Keratinocyte (primary cell): ENCODE measurements at regions not wholly inside any gene's neighbourhood (a gene's known extent, or its start where the extent isn't known, plus 50 kb on each side); places are given as distances from the start of the nearest gene placed in this dataset.

Source experiments
- DNase-seq: peaks from one replicate; pipeline ENCODE4 v3.0.0-alpha.2; 2011; ENCODE audit warnings: low read depth, missing footprints, low spot score
- FAIRE-seq: peaks from 2 replicates; lab custom pipeline; 2011; peaks lifted over from hg19 to GRCh38; lab: Jason Lieb, UNC
- H2AFZ ChIP-seq: 2 replicates; pipeline ENCODE4 v1.6.0; 2012; ENCODE audit warnings: low read length, control low read depth, inconsistent platforms; ENCODE audit not compliant: control insufficient read depth
- H3K27ac ChIP-seq: 2 replicates; pipeline ENCODE4 v1.5.1; 2011; ENCODE audit warnings: low read length; ENCODE audit not compliant: control insufficient read depth, insufficient read depth
- H3K27me3 ChIP-seq: 3 replicates; pipeline ENCODE4 v1.6.0; 2011; ENCODE audit warnings: low read length; ENCODE audit not compliant: control insufficient read depth, insufficient read depth; ENCODE audit errors: extremely low read depth
- H3K36me3 ChIP-seq, 2 experiments: 2 replicates in 1 of 2; 3 replicates in 1 of 2; pipeline ENCODE4 v1.5.1; 2011; ENCODE audit warnings: low read length in 2 of 2, mild to moderate bottlenecking in 1 of 2; ENCODE audit not compliant: control insufficient read depth in 2 of 2, insufficient read depth in 2 of 2; ENCODE audit errors: extremely low read depth in 1 of 2
- H3K4me1 ChIP-seq: 3 replicates; pipeline ENCODE4 v1.5.1; 2011; ENCODE audit warnings: low read length; ENCODE audit not compliant: control insufficient read depth, insufficient read depth; ENCODE audit errors: extremely low read depth
- H3K4me2 ChIP-seq: 3 replicates; pipeline ENCODE4 v1.6.0; 2011; ENCODE audit warnings: low read depth, low read length; ENCODE audit not compliant: control insufficient read depth, insufficient read depth; ENCODE audit errors: extremely low read depth
- H3K4me3 ChIP-seq, 3 experiments: fragments of 200-600 bp in 1 of 3; sonication (generic) in 1 of 3; 2 replicates in 2 of 3; 3 replicates in 1 of 3; pipeline ENCODE4 v1.5.1; 2011 to 2016; ENCODE audit warnings: low read length in 3 of 3, mild to moderate bottlenecking in 3 of 3, control low read depth in 2 of 3, inconsistent platforms in 1 of 3, low read depth in 1 of 3, mixed read lengths in 1 of 3, mixed run types in 1 of 3, moderate library complexity in 1 of 3; ENCODE audit not compliant: control insufficient read depth in 2 of 3, insufficient read depth in 2 of 3; ENCODE audit errors: extremely low read depth in 1 of 3
- H3K79me2 ChIP-seq: 2 replicates; pipeline ENCODE4 v1.6.0; 2012; ENCODE audit warnings: low read length; ENCODE audit not compliant: control insufficient read depth, insufficient read depth
- H3K9ac ChIP-seq: 3 replicates; pipeline ENCODE4 v1.6.0; 2011; ENCODE audit warnings: low read length; ENCODE audit not compliant: control insufficient read depth, insufficient read depth; ENCODE audit errors: extremely low read depth
- H3K9me1 ChIP-seq: 3 replicates; pipeline ENCODE4 v1.6.0; 2011; ENCODE audit warnings: low read length; ENCODE audit not compliant: control insufficient read depth, insufficient read depth; ENCODE audit errors: extremely low read depth
- H3K9me3 ChIP-seq: 2 replicates; pipeline ENCODE4 v1.5.1; 2012; ENCODE audit warnings: low read depth, low read length; ENCODE audit not compliant: control insufficient read depth
- H4K20me1 ChIP-seq: 3 replicates; pipeline ENCODE4 v1.6.0; 2011; ENCODE audit warnings: low read length; ENCODE audit not compliant: control insufficient read depth, insufficient read depth; ENCODE audit errors: extremely low read depth
- EZH2 ChIP-seq: IDR thresholded peaks from one replicate; pipeline ENCODE4 v1.6.1; 2012; ENCODE audit warnings: inconsistent platforms, mild to moderate bottlenecking, low read length, moderate library complexity
- dilution Hi-C: fragments of 300-500 bp; cut with MboI; formaldehyde crosslinking; loops from one replicate; pipeline ENCODE4 v1.7.0; 2020; ENCODE audit warnings: low sequenced_read_pairs; ENCODE audit not compliant: extremely low pct_ligation_motif_present
- TF ChIP-seq, protein P1 (sequence below), 3 experiments: IDR thresholded peaks in 1 of 3; conservative IDR thresholded peaks in 1 of 3; optimal IDR thresholded peaks in 1 of 3; 2 replicates in 2 of 3; 3 replicates in 1 of 3; pipeline versions ENCODE3 to v1.5.1; 2011; ENCODE audit warnings: low read length in 3 of 3, mild to moderate bottlenecking in 3 of 3, moderate library complexity in 2 of 3, control low read depth in 1 of 3, inconsistent platforms in 1 of 3; ENCODE audit not compliant: insufficient read depth in 2 of 3; ENCODE audit errors: extremely low read depth in 1 of 3

DNA sequence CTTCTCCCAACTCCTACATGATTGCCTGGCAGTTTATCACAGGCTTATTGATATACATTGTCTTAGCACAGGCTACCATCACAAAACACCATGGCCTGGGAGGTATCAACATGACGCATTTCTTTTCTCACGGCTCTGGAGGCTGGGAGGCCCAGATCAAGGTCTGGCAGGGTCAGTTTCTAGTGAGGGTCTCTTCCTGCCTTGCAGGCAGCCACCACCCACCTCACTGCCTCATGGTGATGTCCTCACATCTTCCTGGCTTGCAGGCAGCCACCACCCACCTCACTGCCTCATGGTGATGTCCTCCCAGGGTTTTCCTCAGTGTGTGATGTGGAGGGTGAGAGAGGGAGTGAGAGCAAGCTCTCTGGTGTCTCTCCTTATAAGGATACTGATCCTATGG is 599.3 kb upstream of the MKI67 start:
- Histone ChIP-seq H3K79me2 (no peaks in the 10 kb centered on the region), H3K4me1 (no peaks in the 10 kb centered on the region), H4K20me1 (no peaks in the 10 kb centered on the region), H3K9ac (no peak overlapping the region), H3K27ac (no peak overlapping the region), H3K36me3 (no peaks in the 10 kb centered on the region), H3K27me3 (no peaks in the 10 kb centered on the region), H3K9me3 (peaks cover 1% of the 10 kb centered on the region), H3K9me1 (no peaks in the 10 kb centered on the region), H3K4me2 (no peak overlapping the region), H2AFZ (no peak overlapping the region), H3K4me3 (no peak overlapping the region)
- FAIRE-seq (no peak), DNase-seq (no peak)
- dilution Hi-C loops, result no loop called here
- TF ChIP-seq, protein P1, sequence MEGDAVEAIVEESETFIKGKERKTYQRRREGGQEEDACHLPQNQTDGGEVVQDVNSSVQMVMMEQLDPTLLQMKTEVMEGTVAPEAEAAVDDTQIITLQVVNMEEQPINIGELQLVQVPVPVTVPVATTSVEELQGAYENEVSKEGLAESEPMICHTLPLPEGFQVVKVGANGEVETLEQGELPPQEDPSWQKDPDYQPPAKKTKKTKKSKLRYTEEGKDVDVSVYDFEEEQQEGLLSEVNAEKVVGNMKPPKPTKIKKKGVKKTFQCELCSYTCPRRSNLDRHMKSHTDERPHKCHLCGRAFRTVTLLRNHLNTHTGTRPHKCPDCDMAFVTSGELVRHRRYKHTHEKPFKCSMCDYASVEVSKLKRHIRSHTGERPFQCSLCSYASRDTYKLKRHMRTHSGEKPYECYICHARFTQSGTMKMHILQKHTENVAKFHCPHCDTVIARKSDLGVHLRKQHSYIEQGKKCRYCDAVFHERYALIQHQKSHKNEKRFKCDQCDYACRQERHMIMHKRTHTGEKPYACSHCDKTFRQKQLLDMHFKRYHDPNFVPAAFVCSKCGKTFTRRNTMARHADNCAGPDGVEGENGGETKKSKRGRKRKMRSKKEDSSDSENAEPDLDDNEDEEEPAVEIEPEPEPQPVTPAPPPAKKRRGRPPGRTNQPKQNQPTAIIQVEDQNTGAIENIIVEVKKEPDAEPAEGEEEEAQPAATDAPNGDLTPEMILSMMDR (optimal IDR thresholded peaks at IDR 0.05 in 1 of 3, IDR thresholded peaks at IDR 0.05 in 1 of 3, conservative IDR thresholded peaks at IDR 0.05 in 1 of 3; ENCODE audit: extremely low read depth in 1 of 3, insufficient read depth in 2 of 3, low read length in 3 of 3), result no peak
- no peak for TF ChIP-seq EZH2

DNA sequence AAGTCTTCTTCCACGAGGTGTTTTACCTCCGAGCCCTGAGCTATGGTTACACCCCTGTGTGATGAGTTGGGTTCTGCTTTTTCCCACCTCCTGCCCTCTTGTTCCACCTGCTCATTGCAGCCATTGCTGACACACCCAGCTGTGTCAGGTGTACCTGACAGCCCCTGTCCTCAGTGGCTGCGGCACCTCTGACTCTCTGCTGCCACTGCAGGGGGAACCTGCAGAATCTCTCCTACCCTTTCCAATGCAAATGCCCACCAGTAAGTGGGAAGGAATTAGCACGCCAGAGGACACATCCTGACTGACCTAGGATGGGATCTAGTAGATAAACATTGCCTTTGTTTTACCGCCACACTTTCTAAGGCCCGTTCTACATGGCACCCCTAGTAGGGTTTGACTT is 600.9 kb upstream of the MKI67 start:
- Histone ChIP-seq H3K4me3 (no peak overlapping the region), H3K9me1 (no peaks in the 10 kb centered on the region), H3K27ac (no peak overlapping the region), H3K79me2 (no peaks in the 10 kb centered on the region), H3K9ac (no peak overlapping the region), H3K9me3 (peaks cover 1% of the 10 kb centered on the region), H3K4me1 (no peaks in the 10 kb centered on the region), H3K27me3 (no peaks in the 10 kb centered on the region), H4K20me1 (no peaks in the 10 kb centered on the region), H3K4me2 (no peak overlapping the region), H3K36me3 (no peaks in the 10 kb centered on the region), H2AFZ (no peak overlapping the region)
- no peak for FAIRE-seq
- dilution Hi-C loops, result no loop called here
- no peak for TF ChIP-seq EZH2
- TF ChIP-seq, protein P1 (optimal IDR thresholded peaks at IDR 0.05 in 1 of 3, IDR thresholded peaks at IDR 0.05 in 1 of 3, conservative IDR thresholded peaks at IDR 0.05 in 1 of 3; ENCODE audit: extremely low read depth in 1 of 3, insufficient read depth in 2 of 3, low read length in 3 of 3), result no peak
- no peak for DNase-seq
